Calu3 (cell line): ENCODE measurements at regions not wholly inside any gene's neighbourhood (a gene's known extent, or its start where the extent isn't known, plus 50 kb on each side); places are given as distances from the start of the nearest gene placed in this dataset.

Experiments used
- BruUV-seq: library from RNA; stranded (reverse); fragments of 400-500 nt; replicated peaks from 2 replicates; lab custom pipeline; 2021; lab: Mats Ljungman, UMichigan
- CTCF ChIA-PET: fragments of 300-600 bp; sonication (Branson Sonifier 250); formaldehyde crosslinking; loops from one replicate; lab custom pipeline; 2022; ENCODE audit warnings: antibody characterized with exemption; lab: Charles Lee
- DNase-seq: peaks from one replicate; pipeline ENCODE4 v3.0.0; 2022
- H3K27ac Mint-ChIP-seq: one replicate; pipeline ENCODE4 v1.8.0; 2022; ENCODE audit warnings: mixed read lengths; ENCODE audit not compliant: unreplicated experiment
- H3K27me3 Mint-ChIP-seq: one replicate; pipeline ENCODE4 v1.8.0; 2022; ENCODE audit warnings: mixed read lengths; ENCODE audit not compliant: unreplicated experiment
- H3K36me3 Mint-ChIP-seq: one replicate; pipeline ENCODE4 v1.8.0; 2022; ENCODE audit warnings: mild to moderate bottlenecking, moderate library complexity, mixed read lengths; ENCODE audit not compliant: insufficient read depth, unreplicated experiment
- H3K4me1 Mint-ChIP-seq: one replicate; pipeline ENCODE4 v1.8.0; 2022; ENCODE audit warnings: mild to moderate bottlenecking, low read depth, mixed read lengths; ENCODE audit not compliant: unreplicated experiment
- H3K4me3 Mint-ChIP-seq: one replicate; pipeline ENCODE4 v1.8.0; 2022; ENCODE audit warnings: mild to moderate bottlenecking, low read depth, moderate library complexity, mixed read lengths; ENCODE audit not compliant: unreplicated experiment
- H3K9me3 Mint-ChIP-seq: one replicate; pipeline ENCODE4 v1.8.0; 2022; ENCODE audit warnings: low read depth, mixed read lengths; ENCODE audit not compliant: unreplicated experiment
- intact Hi-C: fragments of 100-400 bp; cut with micrococcal nuclease; formaldehyde crosslinking; loops from one replicate; pipeline ENCODE4 v1.10.0; 2022; ENCODE audit not compliant: unreplicated experiment
- TF ChIP-seq, protein P1 (sequence below): fragments of 200-600 bp; IDR thresholded peaks from one replicate; pipeline ENCODE4 v1.8.0; 2022; ENCODE audit warnings: antibody characterized with exemption; ENCODE audit not compliant: unreplicated experiment

DNA sequence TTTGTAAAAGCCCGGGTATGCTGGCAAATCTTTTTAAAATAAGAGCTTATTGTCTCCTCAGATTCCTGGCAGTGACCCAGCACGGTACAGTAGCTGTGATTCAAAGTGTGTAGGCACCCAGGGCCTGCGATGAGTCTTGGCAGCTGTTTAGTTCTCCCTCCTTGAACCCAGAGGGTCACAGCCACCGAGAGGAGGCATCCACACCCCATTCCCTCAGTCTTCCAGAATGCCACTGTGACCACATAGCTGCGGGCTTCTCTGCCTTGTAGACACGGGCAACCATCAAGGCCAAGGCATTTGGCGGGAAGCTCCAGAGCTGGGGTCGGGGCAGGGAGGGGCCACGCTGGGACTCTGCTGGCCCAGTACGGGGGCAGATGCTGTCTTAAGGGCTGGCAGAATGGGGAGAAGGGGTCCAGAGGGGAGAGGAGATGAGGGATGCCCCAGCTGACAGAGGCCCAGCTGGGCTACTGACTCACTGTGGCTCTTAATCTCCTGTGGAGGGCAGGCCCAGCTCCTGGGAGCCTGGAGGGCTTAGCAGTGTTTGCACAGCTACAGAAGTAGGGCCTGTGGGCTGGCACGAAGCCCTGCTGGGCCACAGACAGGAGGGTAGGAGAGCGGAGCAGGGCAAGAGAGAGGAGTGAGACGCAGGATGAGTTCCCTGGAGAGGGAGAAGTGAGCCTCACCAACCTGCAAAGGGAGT lies 68.8 kb upstream of the DLG1 start:
- H3K4me3 Mint-ChIP-seq = no peak overlapping the region
- intact Hi-C loops = no loop called here
- TF ChIP-seq, protein P1, sequence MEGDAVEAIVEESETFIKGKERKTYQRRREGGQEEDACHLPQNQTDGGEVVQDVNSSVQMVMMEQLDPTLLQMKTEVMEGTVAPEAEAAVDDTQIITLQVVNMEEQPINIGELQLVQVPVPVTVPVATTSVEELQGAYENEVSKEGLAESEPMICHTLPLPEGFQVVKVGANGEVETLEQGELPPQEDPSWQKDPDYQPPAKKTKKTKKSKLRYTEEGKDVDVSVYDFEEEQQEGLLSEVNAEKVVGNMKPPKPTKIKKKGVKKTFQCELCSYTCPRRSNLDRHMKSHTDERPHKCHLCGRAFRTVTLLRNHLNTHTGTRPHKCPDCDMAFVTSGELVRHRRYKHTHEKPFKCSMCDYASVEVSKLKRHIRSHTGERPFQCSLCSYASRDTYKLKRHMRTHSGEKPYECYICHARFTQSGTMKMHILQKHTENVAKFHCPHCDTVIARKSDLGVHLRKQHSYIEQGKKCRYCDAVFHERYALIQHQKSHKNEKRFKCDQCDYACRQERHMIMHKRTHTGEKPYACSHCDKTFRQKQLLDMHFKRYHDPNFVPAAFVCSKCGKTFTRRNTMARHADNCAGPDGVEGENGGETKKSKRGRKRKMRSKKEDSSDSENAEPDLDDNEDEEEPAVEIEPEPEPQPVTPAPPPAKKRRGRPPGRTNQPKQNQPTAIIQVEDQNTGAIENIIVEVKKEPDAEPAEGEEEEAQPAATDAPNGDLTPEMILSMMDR = no peak
- peak; percentile 24 for DNase-seq
- CTCF ChIA-PET = interaction anchor here (0.9 to 1.4 kb wide), 3 partner anchors 75 to 144 kb away, joined by 3 to 4 read pairs (median 3); no protein-coding TSS in a partner anchor
- BruUV-seq = no TSS peak
- H3K4me1 Mint-ChIP-seq = peaks cover 33% of the 10 kb centered on the region
- H3K27me3 Mint-ChIP-seq = no peaks in the 10 kb centered on the region
- H3K36me3 Mint-ChIP-seq = peaks cover 4% of the 10 kb centered on the region
- no peak overlapping the region for H3K27ac Mint-ChIP-seq
- H3K9me3 Mint-ChIP-seq = no peaks in the 10 kb centered on the region

DNA sequence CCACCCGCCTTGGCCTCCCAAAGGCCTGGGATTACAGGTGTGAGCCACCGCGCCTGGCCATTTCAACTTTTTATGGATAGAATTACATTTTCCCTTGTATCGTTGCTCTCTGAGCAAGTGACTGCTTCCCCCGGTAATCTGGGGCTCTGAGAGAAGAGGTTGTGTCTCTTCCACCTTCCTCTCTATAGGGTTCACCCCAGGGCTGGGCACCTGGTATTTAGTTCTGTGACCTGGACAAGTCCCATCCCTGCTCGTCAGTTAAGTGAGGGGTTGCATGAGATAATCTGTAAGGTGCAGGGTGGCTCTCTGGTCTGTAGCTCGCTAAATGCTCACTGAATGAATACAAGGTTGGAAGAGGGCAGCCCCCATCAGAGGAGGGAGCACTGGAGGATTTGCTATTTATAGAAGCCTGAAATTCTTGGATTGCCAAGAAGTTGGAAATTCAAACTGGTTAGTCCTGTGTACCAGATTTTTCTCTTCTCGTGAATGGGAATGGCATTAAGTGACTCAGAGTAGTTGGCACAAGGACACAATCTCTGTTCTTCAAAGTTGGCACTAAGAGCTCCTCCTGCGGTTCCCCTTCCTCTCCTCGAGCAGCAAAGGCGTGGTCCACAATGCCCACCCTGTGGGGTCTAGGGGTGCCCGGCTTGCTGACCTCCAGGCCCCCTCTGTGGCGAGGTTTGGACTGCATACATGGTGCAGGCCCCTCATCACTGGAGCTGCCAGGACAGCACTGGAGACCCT lies 68.1 kb upstream of the DLG1 start:
- TF ChIP-seq, protein P1 = no peak
- DNase-seq = no peak
- Mint-ChIP-seq H3K36me3 (peaks cover 4% of the 10 kb centered on the region), H3K27ac (no peak overlapping the region), H3K9me3 (no peaks in the 10 kb centered on the region), H3K4me3 (no peak overlapping the region), H3K27me3 (no peaks in the 10 kb centered on the region), H3K4me1 (peaks cover 27% of the 10 kb centered on the region)
- intact Hi-C loops = no loop called here
- CTCF ChIA-PET = interaction anchor here (0.9 to 1.4 kb wide), 3 partner anchors 76 to 144 kb away, joined by 3 to 4 read pairs (median 3); no protein-coding TSS in a partner anchor
- no TSS peak for BruUV-seq

DNA sequence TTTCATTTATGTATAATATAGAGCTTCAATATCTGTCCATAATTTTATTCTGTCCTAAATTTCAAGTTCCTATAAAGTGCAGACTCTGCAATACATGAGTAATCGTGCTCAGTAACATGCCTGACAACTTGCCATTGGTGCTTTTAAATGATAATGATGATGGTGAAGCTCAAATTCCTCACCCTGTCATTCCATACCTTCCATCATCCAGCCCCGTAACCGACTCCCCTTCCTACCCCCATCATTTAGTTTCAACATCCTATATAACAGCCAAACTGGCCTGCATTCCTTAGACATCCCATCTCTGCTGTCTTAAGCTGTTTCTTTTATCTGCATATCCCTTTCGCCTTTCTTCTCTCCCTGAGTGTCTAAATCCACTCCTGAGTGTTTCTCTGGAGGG lies 67.2 kb upstream of the DLG1 start:
- peaks cover 3% of the 10 kb centered on the region for H3K9me3 Mint-ChIP-seq
- intact Hi-C loops = no loop called here
- TF ChIP-seq, protein P1 = no peak
- H3K27me3 Mint-ChIP-seq = no peaks in the 10 kb centered on the region
- peaks cover 4% of the 10 kb centered on the region for H3K36me3 Mint-ChIP-seq
- no peak overlapping the region for H3K27ac Mint-ChIP-seq
- no peak overlapping the region for H3K4me3 Mint-ChIP-seq
- BruUV-seq = no TSS peak
- CTCF ChIA-PET = no interaction called here
- H3K4me1 Mint-ChIP-seq = peaks cover 24% of the 10 kb centered on the region
- DNase-seq = no peak

DNA sequence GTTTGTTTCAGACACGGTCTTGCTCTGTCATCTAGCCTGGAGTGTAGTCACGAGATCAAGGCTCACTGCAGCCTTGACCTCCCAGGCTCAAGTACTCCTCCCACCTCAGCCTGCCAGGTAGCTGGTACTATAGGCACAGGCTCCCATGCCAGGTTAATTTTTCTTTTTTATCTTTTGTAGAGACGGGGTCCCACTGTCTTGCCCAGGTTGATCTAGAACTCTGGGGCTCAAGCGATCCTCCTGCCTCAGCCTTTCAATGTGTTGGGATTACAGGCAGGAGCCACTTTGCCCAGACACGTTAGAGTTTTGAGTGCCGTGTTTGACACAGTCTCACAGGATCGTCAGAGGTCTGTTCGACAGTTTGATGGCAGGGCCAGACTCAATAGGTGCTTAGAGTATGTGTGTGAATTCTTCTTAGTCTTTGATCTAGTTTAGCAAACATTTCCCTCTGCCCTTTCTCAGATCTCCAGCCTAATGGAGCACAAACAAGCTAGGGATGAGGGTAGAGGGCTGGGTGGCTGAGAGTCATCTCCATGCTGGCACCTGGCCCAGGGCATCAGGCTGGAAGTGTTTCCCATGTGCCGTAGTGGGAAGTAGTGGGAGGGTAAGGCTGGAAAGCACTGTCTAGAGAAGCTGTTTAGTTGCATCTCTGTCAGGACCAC lies 66.1 kb upstream of the DLG1 start:
- TF ChIP-seq, protein P1 = no peak
- H3K27me3 Mint-ChIP-seq = no peaks in the 10 kb centered on the region
- no TSS peak for BruUV-seq
- no peak for DNase-seq
- CTCF ChIA-PET = interaction anchor here (0.7 kb wide), 1 partner anchor 107 kb away, joined by 3 read pairs; no protein-coding TSS in a partner anchor
- H3K4me3 Mint-ChIP-seq = no peak overlapping the region
- peaks cover 24% of the 10 kb centered on the region for H3K4me1 Mint-ChIP-seq
- peaks cover 4% of the 10 kb centered on the region for H3K36me3 Mint-ChIP-seq
- H3K27ac Mint-ChIP-seq = no peak overlapping the region
- H3K9me3 Mint-ChIP-seq = peaks cover 4% of the 10 kb centered on the region
- intact Hi-C loops = no loop called here
